CD14-positive monocyte (primary cell): ENCODE measurements at regions not wholly inside any gene's neighbourhood (a gene's known extent, or its start where the extent isn't known, plus 50 kb on each side); places are given as distances from the start of the nearest gene placed in this dataset.

Source experiments
- DNase-seq, 3 donors: peaks; one replicate each; pipeline ENCODE4 v3.0.0-alpha.2; 2011 to 2022
- H2AFZ ChIP-seq: 2 replicates; pipeline ENCODE4 v1.6.0; 2012; ENCODE audit warnings: mild to moderate bottlenecking, low read depth, low read length, inconsistent platforms; ENCODE audit not compliant: insufficient read depth, poor library complexity, severe bottlenecking
- H3K27ac ChIP-seq, 2 donors: 1 replicate in 1 of 2; 2 replicates in 1 of 2; pipeline ENCODE4 v1.5.1; 2012 to 2013; ENCODE audit warnings: low read length in 2 of 2, control low read depth in 1 of 2, inconsistent platforms in 1 of 2, low read depth in 1 of 2, mild to moderate bottlenecking in 1 of 2
- H3K27me3 ChIP-seq, 2 donors: one replicate each; pipeline versions ENCODE4 v1.6.0 to v1.6.1; 2011 to 2013; ENCODE audit warnings: low read length in 2 of 2; ENCODE audit not compliant: control insufficient read depth in 2 of 2, insufficient read depth in 2 of 2
- H3K36me3 ChIP-seq, 2 donors: replicated peaks in 1 of 2; 1 replicate in 1 of 2; 2 replicates in 1 of 2; pipeline versions ENCODE4 v1.5.1 to v1.6.1; 2012 to 2013; ENCODE audit warnings: low read length in 2 of 2, control low read depth in 1 of 2, inconsistent platforms in 1 of 2, mild to moderate bottlenecking in 1 of 2; ENCODE audit not compliant: insufficient read depth in 2 of 2, control insufficient read depth in 1 of 2
- H3K4me1 ChIP-seq, 2 donors: 1 replicate in 1 of 2; 2 replicates in 1 of 2; pipeline versions ENCODE4 v1.5.1 to v1.6.1; 2012 to 2013; ENCODE audit warnings: low read length in 2 of 2, control low read depth in 1 of 2, inconsistent platforms in 1 of 2, mild to moderate bottlenecking in 1 of 2, moderate library complexity in 1 of 2; ENCODE audit not compliant: insufficient read depth in 2 of 2, control insufficient read depth in 1 of 2
- H3K4me2 ChIP-seq: replicated peaks from 2 replicates; pipeline ENCODE3; 2012; ENCODE audit warnings: low read length, moderate library complexity, mild to moderate bottlenecking; ENCODE audit not compliant: poor library complexity, severe bottlenecking; ENCODE audit errors: extremely low read depth
- H3K4me3 ChIP-seq, 3 experiments: fragments of 200-600 bp in 1 of 3; sonication (generic) in 1 of 3; replicated peaks in 1 of 3; 1 replicate in 2 of 3; 2 replicates in 1 of 3; pipeline ENCODE4 v1.5.1; 2011 to 2013; ENCODE audit warnings: low read length in 3 of 3, mild to moderate bottlenecking in 3 of 3, control low read depth in 2 of 3, low read depth in 2 of 3, inconsistent platforms in 1 of 3, moderate library complexity in 1 of 3
- H3K79me2 ChIP-seq: 2 replicates; pipeline ENCODE4 v1.6.0; 2012; ENCODE audit warnings: mild to moderate bottlenecking, control low read depth, inconsistent platforms, low read length, moderate library complexity; ENCODE audit not compliant: insufficient read depth
- H3K9ac ChIP-seq: 2 replicates; pipeline ENCODE4 v1.6.0; 2017; ENCODE audit warnings: low read length, mild to moderate bottlenecking; ENCODE audit not compliant: insufficient read depth, poor library complexity, severe bottlenecking
- H3K9me3 ChIP-seq, 2 donors: replicated peaks in 1 of 2; 1 replicate in 1 of 2; 2 replicates in 1 of 2; pipeline versions ENCODE4 v1.5.1 to v1.6.1; 2012 to 2013; ENCODE audit warnings: low read length in 2 of 2, control low read depth in 1 of 2; ENCODE audit not compliant: control insufficient read depth in 1 of 2, insufficient read depth in 1 of 2
- H4K20me1 ChIP-seq: 2 replicates; pipeline ENCODE4 v1.6.0; 2012; ENCODE audit warnings: mild to moderate bottlenecking, low read length, control low read depth, moderate library complexity; ENCODE audit not compliant: insufficient read depth
- H3K27ac Mint-ChIP-seq, 7 donors: one replicate each; pipeline ENCODE4 v1.8.0; 2020; ENCODE audit warnings: mild to moderate bottlenecking in 7 of 7, mixed read lengths in 7 of 7, moderate library complexity in 6 of 7, inconsistent platforms in 2 of 7
- H3K27me3 Mint-ChIP-seq, 3 donors: one replicate each; pipeline ENCODE4 v1.8.0; 2021 to 2022; ENCODE audit warnings: low read depth in 3 of 3, mild to moderate bottlenecking in 3 of 3, mixed read lengths in 3 of 3, moderate library complexity in 3 of 3, inconsistent platforms in 1 of 3
- H3K36me3 Mint-ChIP-seq, 2 donors: one replicate each; pipeline ENCODE4 v1.8.0; 2020; ENCODE audit warnings: mixed read lengths in 2 of 2, inconsistent platforms in 1 of 2, mild to moderate bottlenecking in 1 of 2
- H3K4me1 Mint-ChIP-seq: one replicate; pipeline ENCODE4 v1.8.0; 2020; ENCODE audit warnings: mild to moderate bottlenecking, mixed read lengths
- H3K4me3 Mint-ChIP-seq, 2 donors: one replicate each; pipeline ENCODE4 v1.8.0; 2020; ENCODE audit warnings: mild to moderate bottlenecking in 2 of 2, mixed read lengths in 2 of 2, moderate library complexity in 1 of 2
- H3K9me3 Mint-ChIP-seq, 7 donors: one replicate each; pipeline ENCODE4 v1.8.0; 2020 to 2022; ENCODE audit warnings: mixed read lengths in 7 of 7, mild to moderate bottlenecking in 6 of 7, moderate library complexity in 6 of 7, inconsistent platforms in 2 of 7
- WGBS: methylation state at CpG from one replicate; pipeline ENCODE4 v1.1.5; 2013; ENCODE audit warnings: missing lambda C conversion rate; ENCODE audit not compliant: insufficient coverage; 5-methylcytosine and 5-hydroxymethylcytosine counted together
- intact Hi-C, 2 donors: fragments of 100-400 bp; cut with micrococcal nuclease; formaldehyde crosslinking; loops; one replicate each; pipeline versions ENCODE4 v1.15.0 to v1.15.1; 2023
- TF ChIP-seq, protein P1 (sequence below): fragments of 200-600 bp; IDR thresholded peaks from one replicate; pipeline ENCODE4 v1.8.0; 2022; ENCODE audit warnings: antibody characterized with exemption, mild to moderate bottlenecking

DNA sequence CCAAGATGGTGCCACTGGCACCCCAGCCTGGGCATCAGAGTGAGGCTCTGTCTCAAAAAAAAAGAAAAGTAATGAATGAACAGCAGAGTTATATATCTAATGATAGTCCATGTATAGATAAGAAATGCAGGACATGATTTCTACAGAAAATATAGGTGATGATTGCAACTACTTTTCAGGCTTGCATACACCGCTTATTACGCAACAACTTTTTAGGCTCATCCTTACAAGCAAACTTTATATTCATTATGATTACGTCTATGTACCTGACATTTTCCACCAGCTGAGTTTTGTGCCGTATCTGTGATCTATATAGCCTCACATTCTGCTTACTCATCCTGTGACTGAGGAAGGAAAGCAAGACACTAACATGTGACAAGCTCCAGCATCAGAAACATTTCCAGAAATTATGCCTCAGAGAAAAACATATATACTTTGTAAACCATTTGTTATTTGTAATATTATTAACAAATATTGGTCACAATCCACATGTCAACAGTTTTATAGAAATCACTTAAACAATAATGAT is 906.3 kb downstream of the ZPLD1 start:
- H3K4me3 Mint-ChIP-seq, result no peak overlapping the region
- Histone ChIP-seq H3K9ac (no peak overlapping the region), H3K36me3 (no peaks in the 10 kb centered on the region), H3K4me1 (no peaks in the 10 kb centered on the region), H3K4me3 (no peak overlapping the region), H3K27me3 (no peaks in the 10 kb centered on the region), H3K9me3 (peaks cover 0 to 8% of the 10 kb centered on the region in 2 donors), H4K20me1 (no peaks in the 10 kb centered on the region), H2AFZ (no peak overlapping the region), H3K27ac (no peak overlapping the region), H3K4me2 (no peak overlapping the region), H3K79me2 (no peaks in the 10 kb centered on the region)
- H3K36me3 Mint-ChIP-seq, result no peaks in the 10 kb centered on the region
- DNase-seq, result no peak
- no CpG with 5 or more reads among the region's 4 CpGs for WGBS
- H3K9me3 Mint-ChIP-seq, result peaks cover 0 to 7% (median 0%) of the 10 kb centered on the region in 7 donors
- TF ChIP-seq, protein P1, sequence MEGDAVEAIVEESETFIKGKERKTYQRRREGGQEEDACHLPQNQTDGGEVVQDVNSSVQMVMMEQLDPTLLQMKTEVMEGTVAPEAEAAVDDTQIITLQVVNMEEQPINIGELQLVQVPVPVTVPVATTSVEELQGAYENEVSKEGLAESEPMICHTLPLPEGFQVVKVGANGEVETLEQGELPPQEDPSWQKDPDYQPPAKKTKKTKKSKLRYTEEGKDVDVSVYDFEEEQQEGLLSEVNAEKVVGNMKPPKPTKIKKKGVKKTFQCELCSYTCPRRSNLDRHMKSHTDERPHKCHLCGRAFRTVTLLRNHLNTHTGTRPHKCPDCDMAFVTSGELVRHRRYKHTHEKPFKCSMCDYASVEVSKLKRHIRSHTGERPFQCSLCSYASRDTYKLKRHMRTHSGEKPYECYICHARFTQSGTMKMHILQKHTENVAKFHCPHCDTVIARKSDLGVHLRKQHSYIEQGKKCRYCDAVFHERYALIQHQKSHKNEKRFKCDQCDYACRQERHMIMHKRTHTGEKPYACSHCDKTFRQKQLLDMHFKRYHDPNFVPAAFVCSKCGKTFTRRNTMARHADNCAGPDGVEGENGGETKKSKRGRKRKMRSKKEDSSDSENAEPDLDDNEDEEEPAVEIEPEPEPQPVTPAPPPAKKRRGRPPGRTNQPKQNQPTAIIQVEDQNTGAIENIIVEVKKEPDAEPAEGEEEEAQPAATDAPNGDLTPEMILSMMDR, result no peak
- no peak overlapping the region for H3K27ac Mint-ChIP-seq
- H3K27me3 Mint-ChIP-seq, result no peaks in the 10 kb centered on the region
- intact Hi-C loops, result no loop called here
- no peaks in the 10 kb centered on the region for H3K4me1 Mint-ChIP-seq

DNA sequence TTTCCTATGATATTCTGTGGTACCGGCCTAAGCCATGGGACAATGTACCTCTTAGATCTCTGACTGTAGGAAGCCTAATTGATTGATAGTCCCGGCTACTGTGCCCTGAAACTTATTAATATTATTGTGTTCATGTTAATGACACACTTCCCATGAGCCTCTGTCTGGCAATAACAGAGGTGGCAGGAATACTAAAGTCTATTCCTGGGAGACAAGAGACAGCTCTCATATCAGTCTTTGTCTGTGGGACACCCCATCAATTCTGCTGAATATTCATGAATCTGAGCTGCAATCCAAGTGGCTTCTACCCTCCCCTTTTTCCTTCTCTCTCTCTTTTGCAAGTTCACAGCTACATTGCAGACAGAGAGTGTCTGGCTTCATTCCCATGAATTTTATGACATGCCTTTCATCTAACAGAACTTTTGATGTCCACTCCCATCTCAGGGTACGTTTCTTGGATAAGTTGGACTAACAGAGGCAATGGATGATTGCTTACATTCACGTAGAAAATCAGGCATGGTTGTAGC is 907.5 kb downstream of the ZPLD1 start:
- 89% methylated on average over 1 of the region's 4 CpGs for WGBS
- Histone ChIP-seq H3K27me3 (no peaks in the 10 kb centered on the region), H4K20me1 (no peaks in the 10 kb centered on the region), H3K79me2 (no peaks in the 10 kb centered on the region), H3K9ac (no peak overlapping the region), H3K9me3 (peaks cover 0 to 8% of the 10 kb centered on the region in 2 donors), H2AFZ (no peak overlapping the region), H3K4me2 (no peak overlapping the region), H3K4me3 (no peak overlapping the region), H3K36me3 (no peaks in the 10 kb centered on the region), H3K4me1 (no peaks in the 10 kb centered on the region), H3K27ac (no peak overlapping the region)
- intact Hi-C loops, result no loop called here
- Mint-ChIP-seq H3K27ac (no peak overlapping the region), H3K4me3 (no peak overlapping the region), H3K36me3 (no peaks in the 10 kb centered on the region), H3K27me3 (no peaks in the 10 kb centered on the region), H3K9me3 (peaks cover 0 to 7% (median 0%) of the 10 kb centered on the region in 7 donors), H3K4me1 (no peaks in the 10 kb centered on the region)
- TF ChIP-seq, protein P1, result no peak
- DNase-seq, result no peak
